Endometrial microvascular endothelial cells (primary cell): ENCODE measurements at regions not wholly inside any gene's neighbourhood (a gene's known extent, or its start where the extent isn't known, plus 50 kb on each side); places are given as distances from the start of the nearest gene placed in this dataset.

Experiments used
- in situ Hi-C: cut with HindIII; loops from 2 replicates; pipeline ENCODE4 v1.10.0; 2017; ENCODE audit warnings: low sequenced_read_pairs, low pct_unique_long_range_greater_than_20kb; ENCODE audit errors: inconsistent ontology term

DNA sequence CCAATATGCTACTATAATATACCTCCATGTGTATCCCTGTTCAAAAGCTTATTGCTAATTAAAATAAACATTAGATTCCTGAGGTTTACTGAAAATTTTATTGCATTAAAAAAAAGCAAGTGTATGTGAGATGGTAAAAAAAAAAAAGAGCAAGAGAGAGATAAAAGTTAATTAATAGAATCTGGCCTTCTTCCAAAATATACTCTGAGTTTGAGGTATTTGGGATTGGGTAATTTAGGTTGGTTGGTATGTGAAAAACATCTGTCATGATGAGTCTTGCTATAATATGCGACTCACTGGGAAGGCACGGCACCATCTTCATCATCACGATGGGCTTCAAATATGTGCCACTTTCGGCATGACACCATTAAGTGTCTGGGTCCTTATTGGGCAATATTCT is 711.1 kb upstream of the SOX9 start:
- in situ Hi-C loops = no loop called here

DNA sequence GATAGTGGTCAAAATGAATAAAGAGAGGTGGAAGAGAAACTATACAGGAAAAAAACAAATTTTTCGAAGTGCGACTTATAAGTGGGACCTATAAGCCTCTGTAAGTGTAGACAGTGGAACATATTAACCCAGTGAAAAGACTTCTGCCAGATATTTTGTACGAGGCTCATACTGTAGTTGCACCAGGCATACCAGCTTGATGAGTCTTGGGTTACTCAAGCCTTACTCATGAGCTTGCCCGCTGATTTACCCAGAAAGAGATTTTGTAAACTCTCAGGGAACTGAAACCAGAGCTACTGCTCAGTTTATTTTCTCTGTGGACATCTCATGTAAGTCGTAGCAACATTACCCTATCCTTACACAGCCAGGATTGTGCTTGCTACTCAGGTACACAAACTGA is 708.0 kb upstream of the SOX9 start:
- in situ Hi-C loops = no loop called here

DNA sequence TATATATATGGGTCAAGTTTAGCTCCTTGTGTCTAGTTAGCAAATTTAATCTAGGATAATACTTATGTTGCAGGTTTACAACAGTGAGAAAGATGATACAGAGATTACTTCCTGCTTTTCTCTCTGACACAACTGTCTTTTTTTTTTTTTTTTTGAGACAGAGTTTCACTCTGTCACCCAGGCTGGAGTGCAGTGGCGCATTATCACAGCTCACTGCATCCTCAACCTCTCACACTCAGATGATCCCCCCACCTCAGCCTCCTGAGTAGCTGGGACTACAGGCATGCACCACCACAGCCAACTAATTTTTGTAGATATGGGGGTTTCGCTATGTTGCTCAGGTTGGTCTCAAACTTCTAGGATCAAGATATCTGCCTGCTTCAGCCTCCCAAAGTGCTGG is 706.9 kb upstream of the SOX9 start:
- in situ Hi-C loops = no loop called here

DNA sequence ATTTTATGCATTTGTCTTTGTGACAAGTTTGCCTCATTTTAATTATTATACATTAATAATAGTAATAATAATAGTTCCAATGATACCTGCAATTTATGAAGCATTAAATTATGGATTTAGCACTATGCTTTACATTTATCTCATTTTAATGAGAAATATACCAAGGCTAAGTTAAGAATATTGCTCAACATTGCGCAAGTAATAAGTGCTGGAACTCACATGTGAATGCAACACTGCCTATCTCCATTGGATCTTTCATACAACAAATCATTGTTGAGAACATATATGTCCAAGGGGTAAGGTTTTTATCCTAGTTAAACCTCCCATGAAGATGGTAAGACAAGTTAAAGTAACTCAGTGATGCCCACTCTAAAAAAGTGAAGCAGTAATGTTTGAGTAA is 703.7 kb upstream of the SOX9 start:
- in situ Hi-C loops = no loop called here

DNA sequence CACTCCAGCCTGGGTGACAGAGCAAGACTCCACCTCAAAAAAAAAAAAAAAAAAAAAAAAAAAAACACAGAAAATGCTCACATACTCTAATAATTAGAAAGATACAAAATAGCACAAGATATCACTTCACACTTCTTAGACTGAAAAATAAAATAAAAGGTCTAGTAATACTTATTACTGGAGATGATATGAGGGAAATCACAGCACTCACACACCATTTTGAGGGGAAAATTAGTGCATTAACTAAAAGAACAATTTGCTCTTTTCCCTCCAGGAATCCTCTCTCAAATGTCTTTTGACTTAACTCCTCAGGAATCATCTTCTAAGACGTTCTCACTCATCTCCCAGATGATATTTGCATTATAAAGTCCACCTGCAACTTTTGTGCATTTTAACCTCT is 697.9 kb upstream of the SOX9 start:
- in situ Hi-C loops = no loop called here

DNA sequence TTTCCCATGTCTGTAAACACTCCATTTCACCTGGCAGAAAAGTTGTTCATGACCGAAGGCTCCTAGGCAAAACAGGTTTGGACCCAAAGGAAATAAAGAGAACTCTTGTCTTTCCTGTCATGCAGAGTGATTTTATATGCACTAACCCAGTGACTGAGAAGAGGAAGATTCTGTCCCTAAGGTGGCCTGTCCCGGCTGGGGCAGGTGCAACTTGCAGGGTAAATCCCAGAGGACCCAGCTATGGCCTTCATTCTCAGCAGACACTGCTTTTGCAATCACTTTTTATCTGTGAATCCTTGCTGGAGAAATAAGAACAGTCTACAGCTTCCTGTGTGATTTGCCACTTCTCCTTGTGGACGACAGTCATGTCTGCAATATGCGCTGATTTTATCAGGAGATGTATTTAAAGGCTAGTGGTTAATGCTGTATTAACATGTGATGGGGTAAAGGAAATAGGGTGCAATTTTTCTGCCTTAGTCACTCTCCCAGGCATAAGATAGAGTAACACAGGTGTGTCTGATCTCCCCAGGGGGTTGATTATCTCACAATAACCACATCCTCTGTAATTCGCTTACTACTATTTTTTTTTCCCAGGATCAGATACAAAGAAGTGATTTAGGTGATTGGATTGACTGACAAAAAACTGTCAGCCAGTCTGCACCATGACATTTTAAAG is 696.8 kb upstream of the SOX9 start:
- in situ Hi-C loops = no loop called here

DNA sequence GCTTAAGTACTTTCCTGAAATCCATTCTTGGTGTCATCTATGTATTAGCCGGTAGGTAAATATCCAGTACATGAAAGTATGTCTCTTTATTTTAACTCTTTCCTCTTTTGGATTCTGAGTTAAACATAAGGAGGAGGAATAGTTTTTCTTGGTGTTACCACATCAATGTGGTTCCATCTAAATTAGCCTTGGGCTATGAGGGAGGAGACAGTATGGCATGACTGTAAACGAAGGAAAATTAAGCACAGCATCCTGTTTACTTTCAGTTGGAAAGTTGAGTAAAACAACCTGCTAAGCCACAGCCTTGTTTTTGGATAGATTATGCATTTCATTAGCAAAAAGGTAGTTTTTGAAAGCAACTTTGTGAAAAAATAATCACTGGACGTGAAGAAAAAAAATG is 693.0 kb upstream of the SOX9 start:
- in situ Hi-C loops = no loop called here

DNA sequence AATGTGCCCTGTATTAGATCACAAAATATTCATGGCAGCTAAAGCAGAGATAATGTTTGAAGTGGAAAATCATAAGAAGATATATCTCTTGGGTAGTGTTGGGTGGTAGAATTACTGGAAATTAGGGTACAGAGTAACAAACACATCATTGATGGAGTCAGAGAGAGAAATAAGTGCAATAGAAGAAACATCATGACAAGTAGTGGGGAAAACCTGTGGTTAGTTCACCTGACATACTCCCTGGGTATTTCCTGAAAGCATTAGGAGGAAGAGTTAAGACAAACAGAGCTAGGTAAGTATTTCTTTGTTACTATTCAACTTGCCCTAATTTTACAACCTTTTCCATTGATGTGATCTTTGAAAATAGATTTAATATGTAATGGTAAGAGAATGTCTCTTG is 691.9 kb upstream of the SOX9 start:
- in situ Hi-C loops = no loop called here

DNA sequence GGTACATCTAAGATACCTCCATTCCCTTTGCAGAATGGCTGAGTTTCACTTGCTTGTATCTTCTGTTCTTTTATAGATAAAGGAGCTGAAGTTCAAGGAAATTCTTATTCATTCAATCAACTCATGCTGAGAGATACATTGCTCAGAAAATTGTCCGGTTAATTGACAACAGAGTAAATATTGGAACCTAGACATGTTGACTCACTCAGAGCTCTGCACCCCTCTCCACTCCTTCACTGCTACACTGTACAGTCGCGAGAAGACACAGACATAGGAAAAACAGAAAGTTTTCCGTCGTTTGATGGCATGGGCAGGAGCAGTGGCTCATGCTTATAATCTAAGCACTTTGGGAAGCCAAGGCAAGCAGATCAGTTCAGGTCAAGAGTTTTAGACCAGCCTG is 690.5 kb upstream of the SOX9 start:
- in situ Hi-C loops = no loop called here

DNA sequence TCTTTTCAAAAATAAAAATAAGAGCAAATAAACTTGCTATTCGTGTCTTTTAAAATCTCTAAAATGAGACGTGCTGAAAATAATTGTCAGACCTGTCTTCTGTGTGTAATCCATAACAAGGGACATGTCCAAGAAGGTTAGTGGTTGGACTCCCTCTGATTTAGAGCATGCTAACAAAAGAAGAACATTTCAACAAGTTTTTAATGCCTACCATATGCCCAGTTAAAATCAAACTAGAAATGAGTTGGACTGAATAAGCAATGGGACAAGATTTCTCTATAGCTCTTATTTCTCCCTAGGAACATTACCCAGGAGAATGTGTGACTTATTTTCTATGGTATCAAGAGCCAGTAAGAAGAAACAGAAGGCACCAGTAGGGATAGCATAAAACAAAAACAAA is 689.7 kb upstream of the SOX9 start:
- in situ Hi-C loops = no loop called here

DNA sequence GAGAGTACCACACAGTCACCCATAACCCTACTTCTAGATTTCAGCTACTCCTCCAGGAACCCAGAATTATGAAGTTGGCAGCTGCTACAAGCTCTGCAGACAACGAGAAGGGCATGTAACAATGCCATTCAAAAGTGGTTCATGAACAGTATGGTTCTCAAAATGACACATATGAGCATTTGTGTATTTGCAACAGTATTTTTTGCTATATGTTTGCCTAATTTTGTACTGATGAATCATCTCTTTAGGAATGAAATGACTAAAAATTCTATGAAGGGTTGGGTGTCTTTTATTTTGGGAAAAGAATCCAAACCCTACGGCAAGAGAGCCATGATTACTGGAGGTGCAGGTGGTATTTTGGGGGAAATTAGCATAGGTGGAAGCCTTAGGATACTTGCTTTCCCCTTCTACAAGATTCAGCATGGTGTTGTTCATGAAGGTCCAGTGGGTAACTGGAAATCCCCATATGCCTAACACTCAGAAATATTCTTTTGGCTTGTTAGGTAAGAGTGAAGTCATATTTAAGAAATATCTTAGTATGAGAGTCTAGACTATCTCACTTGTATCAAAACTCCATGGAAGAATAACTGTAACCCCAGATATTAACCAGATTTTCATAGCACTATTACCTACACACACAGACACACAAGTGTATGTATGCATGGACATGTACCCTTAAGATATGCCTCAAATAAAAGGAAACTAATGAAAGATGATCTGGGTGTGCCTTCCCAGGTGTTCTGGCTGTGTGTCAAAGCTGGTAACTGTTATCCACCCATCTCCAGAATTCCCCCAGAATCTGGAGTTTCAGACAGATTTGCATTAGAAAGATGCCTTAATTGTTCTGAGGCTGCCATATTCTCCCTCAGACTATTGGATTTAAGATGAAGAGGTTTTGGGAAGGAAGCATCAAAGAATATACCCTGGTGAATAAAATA is 688.2 kb upstream of the SOX9 start:
- in situ Hi-C loops = no loop called here

DNA sequence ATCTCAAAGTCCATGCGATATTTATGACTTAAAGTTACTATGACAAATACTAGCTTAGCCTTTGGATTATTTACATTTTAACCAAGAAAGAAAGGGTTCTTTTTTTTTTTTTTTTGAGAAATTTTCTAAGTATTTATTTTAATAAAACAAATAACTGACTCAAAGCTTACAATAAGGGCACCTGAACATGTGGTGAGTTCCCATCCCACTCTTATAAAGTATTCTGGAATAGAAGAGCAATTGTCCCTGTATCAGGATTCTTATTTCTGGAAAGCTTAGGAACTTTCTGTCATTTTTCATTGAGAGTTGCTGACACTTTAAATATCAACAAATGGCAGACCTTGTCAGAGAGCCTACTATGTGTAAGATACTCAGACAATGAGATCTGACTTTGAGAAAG is 686.1 kb upstream of the SOX9 start:
- in situ Hi-C loops = no loop called here

DNA sequence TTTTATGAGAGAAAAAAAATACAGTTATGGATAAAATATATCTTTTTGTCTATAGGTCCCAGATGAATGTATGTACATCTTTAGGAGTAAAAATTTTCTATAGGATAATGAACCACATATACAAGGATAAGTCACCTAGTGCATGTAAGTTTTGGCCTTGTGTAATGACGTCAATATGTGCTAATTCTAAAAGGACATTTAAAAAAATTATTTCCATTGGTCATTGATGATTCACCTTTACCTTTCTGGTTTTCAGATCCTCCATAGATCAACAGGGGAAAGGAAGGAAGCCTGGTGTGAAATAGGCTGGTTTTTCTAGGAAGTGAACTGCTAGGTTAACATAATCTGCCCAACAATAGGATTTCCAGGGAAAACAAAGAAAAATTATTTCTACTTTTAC is 684.3 kb upstream of the SOX9 start:
- in situ Hi-C loops = no loop called here

DNA sequence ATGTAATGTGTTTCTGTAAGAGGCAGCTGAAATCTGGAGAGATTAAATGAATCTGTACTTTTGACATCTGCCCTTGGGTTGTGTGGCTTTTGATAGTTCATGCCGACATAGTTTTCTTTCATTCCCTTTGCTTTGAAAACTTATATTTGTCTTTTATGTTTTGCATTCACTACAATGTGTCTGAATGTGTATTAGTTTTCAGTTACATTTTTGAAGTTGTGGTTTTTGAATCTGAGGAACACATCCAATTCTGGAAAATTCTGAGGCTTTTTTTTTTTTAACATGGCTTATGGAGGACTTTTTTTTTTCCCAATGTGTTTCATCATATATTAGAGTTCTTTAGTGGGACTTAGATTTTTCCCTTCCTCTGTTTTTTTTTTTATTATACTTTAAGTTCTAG is 683.7 kb upstream of the SOX9 start:
- in situ Hi-C loops = no loop called here

DNA sequence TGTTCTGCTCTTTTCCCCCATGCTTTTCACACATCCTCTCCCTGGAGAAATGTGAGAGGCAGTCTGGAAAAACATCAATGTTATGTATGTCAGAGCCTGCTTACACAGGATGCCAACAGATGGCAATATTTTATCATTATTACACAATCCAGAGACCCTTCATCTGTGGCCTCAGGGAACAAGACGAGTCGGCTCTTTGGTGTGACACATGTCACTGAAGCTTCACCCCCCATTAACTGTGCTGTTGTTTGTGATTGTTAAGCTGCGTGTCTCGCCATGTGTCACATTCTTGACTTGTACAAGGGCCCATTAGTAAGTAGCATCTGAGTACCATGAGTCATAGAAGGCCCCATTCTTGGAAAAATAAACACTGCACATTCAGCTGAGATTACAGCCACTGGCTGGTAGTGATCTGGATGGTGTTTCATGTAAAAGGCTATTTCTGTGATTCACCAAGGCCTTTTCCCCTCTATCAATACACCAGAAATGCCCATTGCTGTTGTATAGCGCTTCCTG is 682.1 kb upstream of the SOX9 start:
- in situ Hi-C loops = no loop called here

DNA sequence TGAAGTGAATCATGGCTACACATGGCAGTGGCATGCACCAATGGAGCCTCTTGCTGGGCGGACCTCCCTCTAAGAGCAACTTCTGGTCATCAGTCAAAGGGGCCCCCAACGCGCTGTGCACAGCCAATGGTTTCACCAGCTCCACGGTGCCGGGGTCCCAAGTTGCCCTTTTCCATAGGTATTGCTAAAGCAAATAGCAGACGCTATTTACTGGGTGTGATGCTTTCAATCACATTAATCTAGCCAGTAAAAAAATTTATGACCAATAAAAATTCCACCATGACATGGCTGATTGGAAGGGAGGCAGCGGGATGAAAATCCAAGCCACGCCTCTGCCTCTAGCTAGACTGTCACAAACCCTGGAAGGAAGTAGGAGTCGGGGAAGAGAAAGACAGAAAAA is 680.3 kb upstream of the SOX9 start:
- in situ Hi-C loops = no loop called here

DNA sequence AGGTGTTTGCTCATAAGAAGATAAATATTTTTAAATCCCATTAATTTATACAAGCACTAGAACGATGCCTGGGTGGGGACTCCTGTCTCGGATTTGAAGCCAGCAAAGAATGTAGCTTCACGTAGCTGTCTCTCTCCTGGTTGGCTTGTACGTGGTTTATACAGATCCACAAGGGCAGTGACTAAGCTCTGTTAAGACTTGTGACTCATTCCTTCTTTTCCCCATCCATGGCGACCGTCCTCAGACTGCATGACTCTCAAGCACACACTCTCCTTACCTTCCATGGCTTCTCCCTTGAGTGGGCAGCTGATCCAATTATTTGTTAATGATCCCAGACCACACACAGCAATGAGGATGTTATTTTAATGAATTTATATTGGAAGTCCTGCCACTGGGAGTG is 679.7 kb upstream of the SOX9 start:
- in situ Hi-C loops = no loop called here

DNA sequence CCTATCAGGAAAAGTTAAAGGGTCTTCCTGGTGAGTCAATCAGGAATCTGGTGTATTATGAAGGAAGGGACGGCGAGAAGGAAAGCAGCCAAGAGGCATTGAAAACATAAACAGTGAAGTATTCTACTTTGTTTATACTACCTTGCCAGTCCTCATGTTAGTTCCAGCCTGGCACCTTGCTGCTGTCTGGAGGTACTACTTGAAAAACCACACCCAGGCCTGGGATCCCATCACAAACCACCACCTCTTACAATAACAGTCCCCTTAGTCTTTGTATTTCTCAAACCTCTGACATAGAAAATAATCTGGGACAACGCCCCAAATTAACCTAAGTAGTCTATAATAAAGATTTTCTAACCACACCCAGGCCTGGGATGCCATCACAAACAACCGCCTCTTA is 676.7 kb upstream of the SOX9 start:
- in situ Hi-C loops = no loop called here

DNA sequence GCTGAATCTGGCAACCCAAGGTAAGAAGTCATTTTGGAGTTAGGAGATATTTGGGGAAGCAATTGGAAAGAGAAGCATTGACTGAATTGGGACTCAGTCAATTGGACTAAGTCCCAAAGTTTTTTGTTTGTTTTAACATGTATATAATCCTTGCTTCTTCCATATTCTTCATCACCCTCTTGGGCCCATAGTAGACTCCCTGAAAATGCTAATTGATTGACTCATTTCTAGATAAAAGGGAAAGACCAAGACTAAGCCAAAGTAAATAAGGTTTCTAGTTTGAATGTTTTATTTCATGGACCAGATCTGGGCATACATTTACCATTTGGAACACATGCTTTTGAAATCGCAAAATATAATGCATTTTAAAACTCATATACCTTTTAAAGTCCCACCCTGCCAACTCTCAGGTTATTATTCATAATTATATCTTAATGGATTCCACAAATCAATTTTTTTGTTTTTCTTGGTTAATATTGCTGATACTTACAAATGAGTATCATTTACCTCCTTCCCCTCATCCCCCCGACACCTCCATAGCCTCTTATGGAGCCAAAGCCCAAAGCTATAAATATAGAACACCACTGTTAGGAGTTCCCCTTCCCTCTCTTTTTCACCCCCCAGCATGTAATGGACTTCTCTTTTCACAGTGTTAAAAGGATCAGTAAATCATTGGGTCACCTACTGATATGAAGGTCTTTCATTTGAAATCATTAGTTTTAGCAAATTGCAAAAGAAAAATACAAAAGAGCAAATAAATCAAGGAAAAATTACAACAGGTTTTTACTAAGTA is 674.0 kb upstream of the SOX9 start:
- in situ Hi-C loops = no loop called here

DNA sequence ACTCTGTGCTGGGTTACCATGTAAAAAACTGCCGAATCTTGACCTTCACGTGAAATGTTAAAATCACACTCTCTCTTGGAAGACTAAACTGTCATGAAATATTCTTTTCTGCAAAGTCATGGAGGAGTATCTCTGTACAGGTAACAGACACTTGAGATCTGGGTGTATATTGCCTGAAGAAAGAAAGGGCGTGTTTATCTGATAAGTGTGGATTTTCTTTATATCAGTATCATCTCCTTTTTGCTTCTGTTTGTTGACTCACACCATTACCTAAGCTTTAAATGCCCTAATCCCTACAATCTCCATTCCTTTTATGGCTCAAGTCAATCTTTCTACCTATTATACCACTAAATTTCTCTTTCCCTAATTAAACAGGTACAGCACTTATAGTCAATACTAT is 673.2 kb upstream of the SOX9 start:
- in situ Hi-C loops = no loop called here
